Motor neuron (in vitro differentiated cells): ENCODE measurements at regions not wholly inside any gene's neighbourhood (a gene's known extent, or its start where the extent isn't known, plus 50 kb on each side); places are given as distances from the start of the nearest gene placed in this dataset.

Experiments
- ATAC-seq, 8 experiments: fragments of 200-7000 bp; cut with Tn5 transposase; replicated peaks in 6 of 8; 2 replicates each; pipeline ENCODE4 v1.8.0; 2021; ENCODE audit warnings: mild to moderate bottlenecking in 8 of 8, moderate library complexity in 8 of 8
- H3K27ac ChIP-seq, 2 donors: fragments of 250-450 bp; sonication (Bioruptor Pico); 2 replicates each; pipeline ENCODE4 v1.9.0; 2021; ENCODE audit warnings: antibody characterized with exemption in 2 of 2, mild to moderate bottlenecking in 2 of 2, moderate library complexity in 1 of 2
- H3K4me1 ChIP-seq, 2 donors: fragments of 250-450 bp; sonication (Bioruptor Pico); replicated peaks in 1 of 2; 2 replicates each; pipeline ENCODE4 v1.6.1; 2021; ENCODE audit warnings: antibody characterized with exemption in 2 of 2, mild to moderate bottlenecking in 2 of 2, moderate library complexity in 1 of 2
- H3K4me3 ChIP-seq, 5 donors: fragments of 250-450 bp; sonication (Bioruptor Pico); 2 replicates each; pipeline ENCODE4 v1.9.0; 2021; ENCODE audit warnings: antibody characterized with exemption in 5 of 5, mild to moderate bottlenecking in 5 of 5, moderate library complexity in 4 of 5
- WGBS, 10 experiments: fragments of 450-650 bp; shearing (Covaris generic); methylation state at CpG; one replicate each; pipeline ENCODE4 v1.0.0; 2022; 5-methylcytosine and 5-hydroxymethylcytosine counted together
- in situ Hi-C, 9 experiments: fragments of 400-800 bp; cut with MboI; loops; one replicate each; pipeline ENCODE4 v1.15.0; 2021; ENCODE audit warnings: low sequenced_read_pairs in 9 of 9, low pct_unique_long_range_greater_than_20kb in 2 of 9; ENCODE audit not compliant: unreplicated experiment in 9 of 9

DNA sequence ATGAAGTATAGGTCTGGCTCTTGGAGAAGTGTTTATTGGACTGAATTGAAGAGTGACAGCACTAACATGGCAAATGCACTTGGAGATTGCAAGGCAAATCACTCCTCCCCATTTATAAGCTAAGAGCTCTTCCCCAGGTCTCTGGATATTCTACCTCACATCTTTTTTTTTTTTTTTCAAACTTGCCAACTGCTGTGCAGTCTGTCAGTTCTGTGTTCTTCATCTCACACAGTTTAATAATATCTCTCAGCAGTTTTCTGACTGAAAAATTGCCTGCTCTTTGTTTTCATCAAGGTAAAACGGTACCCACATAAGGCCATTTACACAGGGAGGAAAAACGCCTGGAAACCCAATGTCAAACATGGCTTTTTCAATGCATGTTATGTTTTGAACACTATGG is 186.1 kb upstream of the B3GALT2 start:
- no peak for ATAC-seq
- WGBS, 10 experiments, result 7 to 96% (median 77%) methylated on average over 2 of the region's 2 CpGs; no CpG with 5 or more reads in 3 of the 10 experiments
- Histone ChIP-seq H3K4me1 (no peaks in the 10 kb centered on the region), H3K4me3 (no peak overlapping the region), H3K27ac (no peak overlapping the region)
- in situ Hi-C loops, result no loop called here

DNA sequence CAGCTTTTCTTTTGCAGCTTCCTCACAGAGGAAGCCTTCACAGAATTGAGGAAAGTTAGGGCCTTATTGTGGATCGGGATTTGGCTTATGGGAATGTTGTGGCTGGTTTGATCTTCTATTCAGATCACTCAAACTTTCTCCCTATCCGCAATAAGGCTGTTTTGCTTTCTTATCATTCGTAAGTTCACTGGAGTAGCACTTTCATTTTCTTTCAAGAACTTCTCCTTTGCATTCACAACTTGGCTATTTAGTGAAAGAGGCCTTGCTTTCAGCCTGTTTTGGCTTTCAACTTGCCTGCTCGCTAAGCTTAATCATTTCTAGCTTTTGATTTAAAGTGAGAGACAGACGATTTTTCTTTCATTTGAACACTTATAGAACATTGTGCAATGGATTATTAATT is 181.9 kb upstream of the B3GALT2 start:
- H3K4me1 ChIP-seq, result peaks cover 4 to 12% of the 10 kb centered on the region in 2 donors
- WGBS, 10 experiments, result 36 to 100% (median 68%) methylated on average over 2 to 5 of the region's 5 CpGs
- H3K4me3 ChIP-seq, result no peak overlapping the region
- ATAC-seq, result no peak
- H3K27ac ChIP-seq, result no peak overlapping the region
- in situ Hi-C loops, result no loop called here

GRCh38 chr1:193367863-193368262 is 181.4 kb upstream of the B3GALT2 start:
- Histone ChIP-seq H3K4me3 (no peak overlapping the region), H3K27ac (no peak overlapping the region), H3K4me1 (peaks cover 4 to 12% of the 10 kb centered on the region in 2 donors)
- in situ Hi-C loops, result no loop called here
- no peak for ATAC-seq
- 20 to 100% (median 73%) methylated on average over 1 of the region's 1 CpG for WGBS, 10 experiments

DNA sequence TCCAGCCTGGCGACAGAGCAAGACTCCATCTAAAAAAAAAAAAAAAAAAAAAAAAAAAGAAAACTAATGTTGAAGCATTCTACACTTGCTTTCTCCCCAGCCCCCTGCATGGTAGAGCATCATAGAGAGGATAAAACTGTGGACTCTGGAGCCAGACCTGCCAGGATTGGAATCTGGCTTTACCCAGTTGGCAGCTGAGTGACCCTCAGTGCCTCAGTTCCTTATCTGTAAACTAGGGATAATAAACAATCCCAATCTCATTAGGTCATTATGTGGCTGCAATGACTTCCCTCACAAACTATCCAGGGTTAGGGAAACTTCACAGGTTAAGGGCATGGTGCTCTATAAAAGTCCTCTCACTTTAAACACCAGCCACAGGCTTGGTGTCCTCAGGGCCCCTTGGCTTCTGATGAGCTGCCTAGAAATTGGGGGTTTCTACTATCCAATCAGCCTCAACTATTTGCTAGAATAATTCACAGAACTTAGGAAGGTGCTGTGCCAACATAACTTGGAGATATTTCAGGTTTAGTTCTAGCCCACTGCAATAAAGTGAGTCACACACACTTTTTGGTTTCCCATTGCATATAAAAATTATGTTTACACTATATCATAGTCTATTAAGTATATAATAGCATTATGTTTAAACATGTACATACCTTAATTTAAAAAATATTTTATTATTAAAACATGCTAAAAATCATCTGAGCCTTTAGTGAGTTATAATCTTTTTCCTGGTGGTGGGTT is 180.5 kb upstream of the B3GALT2 start:
- WGBS, 10 experiments, result 100% methylated on average over 1 of the region's 1 CpG; no CpG with 5 or more reads in 9 of the 10 experiments
- Histone ChIP-seq H3K27ac (no peak overlapping the region), H3K4me1 (peaks cover 4 to 12% of the 10 kb centered on the region in 2 donors), H3K4me3 (no peak overlapping the region)
- in situ Hi-C loops, result no loop called here
- no peak for ATAC-seq

GRCh38 chr1:193365966-193366365 is 179.6 kb upstream of the B3GALT2 start:
- peaks cover 4 to 12% of the 10 kb centered on the region in 2 donors for H3K4me1 ChIP-seq
- H3K4me3 ChIP-seq, result no peak overlapping the region
- in situ Hi-C loops, result no loop called here
- H3K27ac ChIP-seq, result no peak overlapping the region
- WGBS, 10 experiments, result 27 to 92% (median 64%) methylated on average over 1 to 2 of the region's 2 CpGs
- ATAC-seq, result peak in 3 of 8 experiments; percentile 47 to 73 (median 48)

DNA sequence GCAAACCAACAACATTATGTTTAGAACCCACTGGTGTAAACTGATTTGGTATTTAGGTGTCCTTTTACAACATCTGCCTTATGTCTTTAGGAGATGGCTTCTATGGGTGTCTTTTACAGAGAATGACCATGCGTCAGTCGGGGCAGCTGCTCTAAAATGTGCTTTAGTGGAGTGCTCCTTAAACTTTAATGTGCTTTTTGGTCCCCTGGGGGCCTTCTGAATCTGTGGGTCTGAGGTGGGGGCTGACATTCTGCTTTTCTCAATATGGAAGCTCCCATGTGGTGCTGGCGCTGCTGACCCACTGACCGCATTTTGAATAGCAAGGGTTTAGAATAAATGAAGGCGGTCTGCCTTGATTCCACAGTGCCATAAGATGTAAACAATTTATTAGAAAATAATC is 173.2 kb upstream of the B3GALT2 start:
- 20 to 100% (median 91%) methylated on average over 1 to 5 of the region's 5 CpGs; no CpG with 5 or more reads in 2 of the 10 experiments for WGBS, 10 experiments
- no peak for ATAC-seq
- in situ Hi-C loops, result no loop called here
- H3K4me3 ChIP-seq, result no peak overlapping the region
- no peak overlapping the region for H3K27ac ChIP-seq
- no peaks in the 10 kb centered on the region for H3K4me1 ChIP-seq

- no peak overlapping the region for H3K4me3 ChIP-seq
- no peaks in the 10 kb centered on the region for H3K4me1 ChIP-seq
- 50 to 94% (median 75%) methylated on average over 1 to 3 of the region's 3 CpGs for WGBS, 10 experiments
- H3K27ac ChIP-seq, result no peak overlapping the region
- in situ Hi-C loops, result no loop called here
- no peak for ATAC-seq
Observed at GRCh38 chr1:193358419-193358818, 172.0 kb upstream of the B3GALT2 start.

DNA sequence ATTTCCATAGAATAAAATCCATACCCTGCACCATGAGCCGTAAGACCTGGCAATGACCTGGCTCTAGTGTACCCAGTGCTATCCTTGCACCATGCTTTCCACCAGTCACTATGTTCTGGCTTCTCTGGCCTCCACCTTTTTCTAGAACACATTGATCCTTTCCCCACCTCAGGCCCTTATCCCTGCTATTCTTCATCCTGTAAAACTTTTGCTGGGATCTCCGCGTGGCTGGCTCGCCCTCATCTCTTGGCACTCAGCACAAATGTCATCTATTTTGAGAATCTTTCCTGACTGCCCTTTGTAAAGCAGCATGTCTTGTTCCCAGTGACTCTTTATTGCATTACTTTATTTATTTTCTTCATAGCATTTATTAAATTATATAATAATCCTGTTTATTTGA is 169.8 kb upstream of the B3GALT2 start:
- in situ Hi-C loops, result no loop called here
- 71 to 100% (median 92%) methylated on average over 2 to 4 of the region's 4 CpGs; no CpG with 5 or more reads in 2 of the 10 experiments for WGBS, 10 experiments
- Histone ChIP-seq H3K4me1 (no peaks in the 10 kb centered on the region), H3K4me3 (no peak overlapping the region), H3K27ac (no peak overlapping the region)
- ATAC-seq, result no peak

GRCh38 chr1:193355626-193356025 is 169.2 kb upstream of the B3GALT2 start:
- 75 to 100% (median 94%) methylated on average over 1 to 2 of the region's 2 CpGs for WGBS, 10 experiments
- Histone ChIP-seq H3K4me3 (no peak overlapping the region), H3K4me1 (no peaks in the 10 kb centered on the region), H3K27ac (no peak overlapping the region)
- ATAC-seq, result no peak
- in situ Hi-C loops, result no loop called here

DNA sequence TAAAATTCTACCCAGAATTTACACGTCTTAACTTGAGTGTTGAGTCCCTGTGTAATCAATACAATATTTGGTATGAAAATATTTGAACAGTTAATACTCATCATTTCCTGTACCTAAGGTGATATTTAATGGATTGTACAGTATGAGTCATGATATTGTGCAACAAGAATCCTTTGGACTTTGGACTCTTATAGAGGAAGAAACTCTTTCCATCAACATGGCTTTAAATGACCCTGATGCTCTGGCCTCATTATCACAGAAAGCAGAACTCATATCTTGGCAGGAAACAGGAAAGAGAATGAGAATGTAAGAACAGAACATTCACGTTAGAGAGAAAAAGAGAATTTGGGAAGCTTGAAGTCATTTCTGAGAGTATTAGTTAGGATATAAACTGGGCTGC is 168.8 kb upstream of the B3GALT2 start:
- no peak overlapping the region for H3K27ac ChIP-seq
- peak in 1 of 8 experiments; percentile 44 for ATAC-seq
- no peaks in the 10 kb centered on the region for H3K4me1 ChIP-seq
- 29 to 100% (median 81%) methylated on average over 1 to 2 of the region's 2 CpGs; no CpG with 5 or more reads in 1 of the 10 experiments for WGBS, 10 experiments
- no peak overlapping the region for H3K4me3 ChIP-seq
- in situ Hi-C loops, result no loop called here

DNA sequence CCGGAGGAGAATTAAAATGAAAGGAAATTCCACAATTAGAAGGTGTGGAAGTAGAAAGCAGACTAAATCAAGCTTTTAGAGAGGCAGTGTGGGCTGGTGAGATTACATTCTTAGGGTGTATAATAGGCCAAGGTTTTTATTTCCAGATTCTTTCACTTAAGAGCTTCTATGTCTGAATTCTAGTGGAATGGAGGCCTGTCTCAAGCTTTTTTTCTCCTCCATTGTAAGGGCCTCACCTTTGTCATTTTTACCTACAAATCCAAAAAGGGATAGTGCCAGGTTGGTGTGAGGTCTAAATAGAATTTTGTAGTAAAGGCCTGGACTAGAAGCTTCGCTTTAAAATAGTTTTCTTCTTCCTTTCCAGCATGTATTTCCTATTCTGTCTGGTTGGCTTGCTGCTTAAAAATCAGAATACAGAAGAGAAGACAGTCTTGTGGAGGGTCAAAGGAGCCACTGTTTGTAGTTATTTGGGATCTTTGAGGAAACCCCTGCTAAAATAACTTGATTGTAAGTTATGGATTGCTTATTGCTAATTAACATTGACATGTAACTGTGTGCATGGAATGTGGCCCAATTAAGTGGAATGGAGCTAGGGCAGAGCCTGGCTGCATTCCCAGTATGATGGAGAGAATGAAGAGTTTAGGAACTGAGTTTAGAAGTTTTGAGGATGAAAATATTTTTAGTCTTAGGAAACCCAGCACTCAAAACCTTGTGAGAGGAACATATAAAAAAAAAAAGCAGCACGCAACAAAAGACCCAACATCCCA is 162.5 kb upstream of the B3GALT2 start:
- H3K27ac ChIP-seq, result no peak overlapping the region
- WGBS, 10 experiments, result 60 to 100% (median 83%) methylated on average over 1 to 3 of the region's 3 CpGs; no CpG with 5 or more reads in 1 of the 10 experiments
- no peak for ATAC-seq
- H3K4me1 ChIP-seq, result no peaks in the 10 kb centered on the region
- H3K4me3 ChIP-seq, result no peak overlapping the region
- in situ Hi-C loops, result no loop called here

DNA sequence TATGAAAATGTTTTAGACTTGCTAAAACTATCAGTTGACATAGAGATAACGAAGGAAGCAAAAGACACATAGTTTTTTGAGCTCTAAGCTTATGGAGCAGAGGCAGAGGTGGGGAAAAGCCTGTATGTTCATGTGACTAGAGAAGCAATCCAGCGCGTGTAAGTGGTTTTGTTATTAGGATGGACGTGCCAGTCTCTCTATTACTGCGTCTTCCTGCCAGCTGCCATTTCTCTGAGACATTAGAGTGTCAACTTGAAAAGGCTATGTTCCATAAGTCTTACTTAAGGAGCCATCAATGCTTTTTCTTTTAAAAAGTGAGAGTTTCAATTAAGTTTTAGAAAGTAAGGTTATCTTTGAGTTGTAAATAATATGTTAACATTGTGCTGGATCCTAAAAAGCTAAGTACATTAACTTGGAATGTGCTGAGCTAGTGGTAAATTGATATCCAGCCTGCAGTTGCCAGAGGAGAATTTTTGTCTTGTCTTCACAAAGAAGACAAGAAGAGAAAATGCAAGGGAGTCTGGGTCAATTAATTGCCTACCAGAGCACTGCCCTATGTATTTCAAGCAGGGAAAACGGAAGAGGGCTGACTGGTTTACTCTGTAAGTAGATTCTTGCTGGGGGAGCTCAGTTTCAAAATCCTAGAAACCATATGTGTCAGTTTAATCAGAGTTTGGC is 161.8 kb upstream of the B3GALT2 start:
- 38 to 96% (median 70%) methylated on average over 1 to 6 of the region's 6 CpGs; no CpG with 5 or more reads in 1 of the 10 experiments for WGBS, 10 experiments
- no peak overlapping the region for H3K27ac ChIP-seq

GRCh38 chr1:193346085-193346484 is 159.7 kb upstream of the B3GALT2 start:
- no peak for ATAC-seq
- H3K4me3 ChIP-seq, result no peak overlapping the region
- H3K27ac ChIP-seq, result no peak overlapping the region
- H3K4me1 ChIP-seq, result no peaks in the 10 kb centered on the region
- in situ Hi-C loops, result no loop called here

More for the DNA sequence above, 161.8 kb upstream of the B3GALT2 start:
- in situ Hi-C loops, result no loop called here
- no peaks in the 10 kb centered on the region for H3K4me1 ChIP-seq
- ATAC-seq, result peak in 2 of 8 experiments; percentile 38 to 55
- no peak overlapping the region for H3K4me3 ChIP-seq
